SKM-1 treated with dmso at 0.1 percent for 144 hours (cell line): ENCODE measurements at regions not wholly inside any gene's neighbourhood (a gene's known extent, or its start where the extent isn't known, plus 50 kb on each side); places are given as distances from the start of the nearest gene placed in this dataset.

Experiments
- DNase-seq: peaks from one replicate; lab custom pipeline; 2025; ENCODE audit not compliant: unreplicated experiment; lab: John Stamatoyannopoulos, UW

GRCh38 chr4:41883988-41884734 is 51.1 kb upstream of the TMEM33 start:
- no peak for DNase-seq

DNA sequence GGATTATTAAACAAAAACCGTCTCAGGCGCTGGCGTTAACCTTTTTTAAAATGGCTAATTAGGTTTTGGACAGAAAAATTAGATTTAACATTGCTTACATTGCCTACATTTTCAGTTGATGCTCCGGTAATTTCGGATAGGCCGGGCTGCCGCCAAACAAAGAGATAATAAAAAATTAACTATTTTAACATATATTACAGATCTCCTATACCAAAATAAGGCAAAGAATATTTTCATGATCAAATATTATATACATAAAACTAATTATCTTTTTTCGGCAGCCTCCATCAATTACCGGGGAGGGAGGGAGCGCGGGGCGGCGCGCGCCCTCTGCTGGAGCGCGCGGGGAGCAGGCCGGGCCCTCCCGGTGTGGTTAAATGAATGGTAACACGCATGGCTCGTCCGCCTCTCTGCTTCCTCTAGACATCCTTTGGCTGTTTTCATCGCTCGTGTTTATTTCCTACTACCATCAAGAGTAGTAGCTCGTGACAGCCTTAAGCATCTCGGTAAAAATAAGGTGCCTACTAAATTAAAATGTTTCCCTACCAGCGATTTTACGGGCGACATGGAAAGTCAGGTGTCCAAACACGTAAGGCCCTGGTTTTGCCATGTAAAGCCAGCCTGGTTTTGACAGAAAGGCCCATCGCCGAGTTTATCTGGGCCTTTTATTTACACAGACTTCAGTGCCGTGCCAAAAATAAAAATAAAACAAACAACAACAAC is 52.4 kb upstream of the TMEM33 start:
- peak; percentile 41 for DNase-seq

DNA sequence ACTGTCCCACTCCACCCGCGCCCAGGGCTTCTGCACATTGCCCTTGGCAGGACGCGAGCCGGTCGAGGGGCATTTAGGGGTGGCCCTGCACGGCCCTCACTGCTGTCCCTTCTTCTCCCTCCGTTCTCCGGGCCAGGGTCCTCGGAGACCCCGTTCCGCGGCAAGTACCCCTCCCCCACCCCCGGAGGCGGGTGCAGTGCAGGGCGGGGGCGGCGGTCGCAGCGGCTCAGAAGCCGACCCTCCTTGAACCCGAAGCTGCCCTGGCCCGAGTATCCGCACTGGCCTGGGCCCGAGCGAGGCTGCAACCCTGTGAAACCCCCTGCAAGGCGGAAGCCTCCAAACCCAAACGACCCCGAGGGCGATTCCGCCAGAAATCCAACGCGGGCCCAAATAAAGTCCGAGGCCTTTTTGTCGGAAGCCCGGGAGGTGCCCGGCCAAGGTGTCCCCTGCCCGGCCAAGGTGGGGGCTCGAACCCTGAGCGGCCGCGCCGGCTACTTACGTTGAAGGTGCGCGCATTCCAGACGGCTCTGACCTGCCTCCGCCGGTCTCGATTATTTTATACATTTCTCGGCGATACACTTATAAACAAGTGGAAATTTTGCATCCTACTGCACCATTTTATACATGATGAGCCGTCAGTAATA is 53.1 kb upstream of the TMEM33 start:
- no peak for DNase-seq

DNA sequence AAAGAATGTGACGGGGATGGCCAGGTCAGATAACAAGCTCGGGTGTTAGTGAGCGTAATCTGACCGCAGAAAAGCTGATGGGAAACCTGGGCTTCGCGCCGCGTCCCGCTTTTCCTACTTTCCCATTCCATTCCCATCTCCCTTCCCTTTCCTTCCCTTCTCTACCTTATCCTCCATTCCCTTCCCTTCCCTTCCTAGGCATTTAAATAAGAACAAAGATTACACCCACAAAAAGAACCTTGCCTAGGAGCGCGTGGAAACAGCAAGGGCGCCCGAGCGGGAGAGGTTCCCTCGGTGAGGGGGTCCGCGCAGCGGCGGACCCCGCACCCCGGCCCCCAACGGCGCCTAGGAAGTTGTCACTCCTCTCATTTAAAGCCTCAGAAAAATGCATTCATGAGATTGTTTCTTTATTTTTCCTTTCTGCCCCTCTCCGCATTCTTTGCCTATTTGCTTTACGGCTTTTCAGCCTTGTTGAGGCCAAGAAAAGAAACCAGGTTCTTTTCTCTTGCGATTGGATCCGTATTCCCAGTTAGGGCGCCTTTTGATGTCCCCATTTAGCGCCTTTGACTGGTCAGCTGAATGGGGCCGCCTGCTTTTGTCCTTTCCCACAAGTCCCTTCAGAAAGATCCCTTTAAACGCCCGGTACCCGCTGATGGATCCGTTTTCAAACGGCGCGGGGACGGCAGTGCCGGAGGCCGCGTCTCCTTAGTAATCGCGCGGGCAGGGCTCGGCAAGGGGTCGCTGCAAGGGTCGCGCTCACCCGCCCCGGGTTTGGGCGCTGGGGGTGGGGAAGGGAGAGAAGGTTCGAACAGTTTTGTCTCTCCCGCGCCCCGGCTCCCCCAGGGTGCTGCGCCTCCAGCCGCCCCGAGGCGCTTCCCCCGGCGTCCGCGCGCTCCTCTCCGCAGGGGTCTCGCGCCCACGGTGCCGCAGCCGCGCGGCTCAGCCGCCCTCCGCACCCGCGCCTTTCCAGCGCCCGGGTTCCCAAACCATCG is 54.1 kb upstream of the TMEM33 start:
- no peak for DNase-seq

DNA sequence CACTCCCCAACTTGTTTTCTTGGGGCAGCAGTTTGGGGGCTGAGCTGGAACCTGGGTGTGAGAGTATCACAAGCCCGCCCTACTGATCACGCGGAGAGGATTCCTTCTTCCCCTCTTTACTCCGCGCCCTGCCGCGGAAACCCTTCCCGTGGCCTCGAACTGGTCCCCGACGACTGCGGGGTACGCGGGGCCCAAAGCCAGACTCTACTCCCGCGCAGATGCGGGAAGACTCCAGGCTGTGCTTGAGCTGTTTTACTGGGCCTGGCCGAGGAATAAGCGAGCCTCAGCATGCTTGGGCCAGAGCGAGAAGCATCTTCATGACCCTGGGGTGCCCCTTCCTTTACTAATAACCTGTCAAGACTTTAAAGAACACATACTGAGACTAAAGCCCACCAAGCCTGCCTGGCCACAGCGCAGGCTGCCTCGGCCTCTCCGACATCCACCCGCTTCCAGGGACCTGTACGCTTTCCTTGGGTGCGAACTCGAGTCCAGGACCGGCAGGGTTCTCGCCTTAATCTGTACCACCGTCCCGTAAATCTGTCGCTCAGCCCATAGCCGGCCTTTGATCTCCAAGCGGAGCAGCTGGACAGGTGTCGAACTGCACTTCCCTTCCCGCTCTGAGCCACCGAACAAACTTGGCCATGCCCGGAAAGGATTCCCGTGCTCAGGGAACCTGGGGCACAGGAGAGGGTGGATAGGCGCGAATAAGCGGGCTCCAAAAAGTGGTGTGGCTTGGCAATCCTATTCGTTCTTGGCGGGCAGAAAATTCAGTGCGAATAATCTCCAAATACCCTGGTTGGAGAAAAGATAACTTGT is 55.0 kb upstream of the TMEM33 start:
- DNase-seq: no peak

DNA sequence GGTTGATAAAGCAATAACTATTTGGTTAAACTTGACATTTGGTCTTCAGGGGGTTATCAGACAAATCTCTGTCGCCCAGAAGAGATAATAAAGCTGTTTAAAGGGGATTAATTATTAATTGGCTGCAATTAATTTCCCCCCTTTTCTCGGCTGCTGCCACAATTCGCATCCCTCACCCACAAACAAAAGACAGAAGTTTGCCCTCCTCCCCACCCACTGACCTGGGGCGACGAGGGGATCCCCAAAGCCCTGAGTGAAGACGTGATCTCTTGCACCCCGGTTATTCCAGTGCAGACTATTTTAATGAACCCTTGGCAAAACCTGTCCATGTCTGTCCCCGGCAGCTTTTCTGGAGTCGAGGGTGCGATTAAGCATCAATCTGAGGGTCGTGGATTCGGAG is 55.7 kb upstream of the TMEM33 start:
- no peak for DNase-seq

DNA sequence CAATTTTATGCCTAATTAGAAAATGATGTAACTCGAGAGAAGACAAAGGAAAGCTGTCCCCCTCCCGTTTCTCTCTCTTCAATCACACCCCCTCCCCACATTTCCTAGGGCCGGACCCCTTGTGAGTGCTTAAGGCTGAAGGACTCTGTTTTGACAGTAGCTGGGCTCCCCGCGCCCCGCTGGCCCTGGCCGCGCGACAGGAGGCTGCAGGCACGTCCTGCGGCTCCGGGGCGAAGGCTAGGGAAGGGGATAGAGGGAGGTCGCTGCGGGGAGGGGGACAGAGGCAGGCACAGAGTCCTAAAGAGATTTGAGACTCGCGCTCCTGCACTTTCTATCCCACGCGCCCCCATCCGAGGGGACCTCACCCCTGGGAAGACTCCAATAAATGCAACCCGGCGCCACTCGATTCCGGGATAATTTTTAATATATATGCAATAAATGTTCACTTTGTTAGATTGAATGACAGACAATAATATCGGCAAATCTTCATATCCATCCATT is 56.2 kb upstream of the TMEM33 start:
- no peak for DNase-seq

GRCh38 chr4:41878170-41878969 is 56.9 kb upstream of the TMEM33 start:
- no peak for DNase-seq

DNA sequence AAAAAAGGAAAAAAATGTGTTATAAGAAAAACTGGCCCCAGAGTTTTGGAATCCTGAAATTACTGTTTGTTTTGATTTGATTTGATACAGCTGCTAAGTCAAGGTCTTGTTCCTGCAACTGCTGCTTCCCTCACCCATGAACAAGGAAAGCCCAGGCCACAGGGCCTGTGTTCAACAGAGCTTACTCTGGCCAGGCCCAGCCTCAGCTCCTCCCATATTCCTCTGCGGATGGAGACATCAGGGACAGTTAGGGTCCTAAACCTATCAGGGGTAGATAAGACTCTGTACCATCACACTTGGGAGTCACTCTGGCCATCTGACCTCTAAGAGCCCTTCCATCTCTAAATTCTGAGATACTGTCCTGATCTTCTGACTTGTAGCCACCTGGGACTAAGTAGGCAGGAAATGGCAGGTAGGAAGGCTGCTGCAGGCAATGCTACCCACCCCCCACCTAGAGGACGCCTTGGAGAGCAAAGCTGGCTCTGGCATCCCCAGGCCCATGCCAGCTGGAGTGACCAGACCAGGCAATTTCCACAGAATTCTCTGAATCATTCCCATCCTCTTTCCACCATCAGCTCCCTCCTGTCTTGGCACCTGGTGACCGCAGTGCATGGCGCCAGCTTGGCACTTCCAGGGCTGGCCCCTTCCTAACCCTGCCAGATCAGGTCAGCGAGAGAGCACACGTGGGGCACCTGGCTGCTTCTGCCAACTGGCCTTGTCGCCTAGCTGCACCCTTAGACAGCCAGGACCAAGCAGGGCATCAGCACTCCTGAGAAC is 58.0 kb upstream of the TMEM33 start:
- no peak for DNase-seq

DNA sequence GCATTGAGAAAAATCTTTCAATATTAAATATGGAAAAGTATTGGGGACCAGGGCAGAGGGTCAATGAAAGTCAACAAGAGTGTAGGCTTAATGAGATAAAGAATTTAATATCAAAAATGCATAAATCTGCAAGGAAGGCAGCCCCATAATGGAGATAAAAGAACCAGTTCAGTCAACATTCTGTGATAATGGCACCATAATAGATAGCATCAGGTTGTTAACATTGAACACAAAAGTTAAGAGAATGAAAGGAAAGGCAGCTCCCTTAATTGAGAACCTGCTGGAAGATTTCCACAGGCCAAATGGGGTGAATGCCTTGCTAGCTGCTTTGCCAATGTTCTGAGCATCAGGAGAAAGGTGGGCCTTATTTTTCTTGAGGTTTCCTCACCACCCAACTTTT is 60.4 kb upstream of the TMEM33 start:
- DNase-seq: no peak

GRCh38 chr4:41874398-41874797 is 60.8 kb upstream of the TMEM33 start:
- no peak for DNase-seq

DNA sequence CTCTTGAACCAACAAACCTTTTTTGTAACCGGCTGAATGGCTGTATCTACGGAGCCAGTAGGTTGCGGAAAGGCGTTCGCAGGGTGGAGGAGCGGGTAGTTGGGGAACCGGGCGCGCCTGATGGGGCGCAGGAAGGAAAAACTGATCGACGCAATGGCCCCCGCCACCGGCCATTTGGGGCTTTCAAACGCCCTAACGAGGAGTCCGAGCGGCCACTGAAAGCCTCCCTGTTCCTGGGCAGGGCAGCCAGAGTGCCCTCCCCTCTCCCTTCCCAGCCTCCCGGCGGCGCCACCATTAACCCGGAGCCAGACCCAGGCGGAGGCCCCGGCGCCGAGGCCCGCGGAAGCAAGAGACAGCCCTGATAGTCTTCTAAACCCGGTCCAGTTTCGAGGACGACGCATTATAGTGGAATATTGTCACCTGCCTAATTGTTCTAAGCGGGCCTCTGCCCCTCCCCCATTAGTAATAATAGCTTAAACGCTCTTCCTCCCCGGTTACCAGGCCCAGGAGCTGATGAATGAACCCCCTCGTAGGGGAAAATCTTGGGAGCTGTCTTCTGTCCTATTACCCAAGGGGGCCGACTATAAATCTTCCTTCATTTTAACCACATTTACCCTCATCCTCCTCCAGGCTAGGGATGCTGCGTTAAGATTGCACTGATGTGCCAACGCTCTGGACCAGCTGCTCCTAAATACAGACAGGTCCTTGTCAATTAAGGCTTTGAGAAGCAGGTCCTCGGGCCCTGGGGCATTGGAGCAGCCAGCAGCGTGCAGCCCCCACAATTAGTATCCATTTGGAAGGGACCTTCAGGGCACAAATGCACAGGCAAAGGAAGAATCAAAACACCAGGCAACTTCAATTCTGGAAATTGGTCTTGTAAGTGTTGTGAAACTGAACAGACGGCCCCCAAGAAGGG is 61.6 kb upstream of the TMEM33 start:
- DNase-seq: no peak

- DNase-seq: no peak
Measured at GRCh38 chr4:41870035-41870434, 65.2 kb upstream of the TMEM33 start.

DNA sequence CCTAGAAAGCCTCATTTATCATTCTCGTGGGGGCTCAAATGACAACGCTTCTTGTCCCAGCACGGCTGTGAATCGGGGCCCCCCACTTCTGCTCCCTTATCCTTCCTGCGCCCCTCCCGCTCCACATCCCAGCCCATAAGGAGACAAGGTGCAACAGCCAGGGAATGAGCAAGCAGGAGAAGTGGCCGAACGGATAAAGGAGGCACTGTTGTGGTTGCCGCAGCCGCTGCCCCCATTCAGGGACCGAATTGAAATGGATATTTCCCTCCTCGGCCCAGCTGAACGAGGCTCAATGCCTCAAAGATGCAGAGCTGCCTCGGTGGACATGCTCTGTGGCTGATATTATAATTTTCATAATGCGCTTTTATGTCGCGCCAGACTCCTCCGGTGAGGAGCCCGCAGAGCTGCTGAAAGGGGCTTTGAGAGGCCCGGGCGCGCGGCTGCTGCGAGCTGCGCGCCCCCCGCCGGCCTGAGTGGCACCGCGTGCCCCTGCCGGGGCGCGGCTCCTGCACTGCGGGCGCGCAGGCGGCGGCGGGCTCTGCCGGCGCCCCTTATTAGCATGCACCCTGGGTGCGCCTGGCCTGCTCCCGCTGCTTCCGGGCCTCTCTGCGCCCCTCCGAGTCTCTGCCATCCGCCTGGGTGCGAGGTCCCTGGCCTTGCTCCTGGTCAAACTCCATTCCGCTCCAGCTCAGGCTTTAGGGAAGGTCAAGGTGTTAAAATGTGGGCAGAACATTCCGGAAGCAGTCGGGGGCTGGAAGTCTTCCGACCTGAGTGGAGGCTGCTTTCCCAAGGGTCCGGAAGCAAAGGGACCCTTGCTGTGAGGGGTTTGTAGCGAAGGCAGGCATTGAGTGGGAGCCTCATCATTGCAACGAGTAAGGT is 68.2 kb upstream of the TMEM33 start:
- no peak for DNase-seq

DNA sequence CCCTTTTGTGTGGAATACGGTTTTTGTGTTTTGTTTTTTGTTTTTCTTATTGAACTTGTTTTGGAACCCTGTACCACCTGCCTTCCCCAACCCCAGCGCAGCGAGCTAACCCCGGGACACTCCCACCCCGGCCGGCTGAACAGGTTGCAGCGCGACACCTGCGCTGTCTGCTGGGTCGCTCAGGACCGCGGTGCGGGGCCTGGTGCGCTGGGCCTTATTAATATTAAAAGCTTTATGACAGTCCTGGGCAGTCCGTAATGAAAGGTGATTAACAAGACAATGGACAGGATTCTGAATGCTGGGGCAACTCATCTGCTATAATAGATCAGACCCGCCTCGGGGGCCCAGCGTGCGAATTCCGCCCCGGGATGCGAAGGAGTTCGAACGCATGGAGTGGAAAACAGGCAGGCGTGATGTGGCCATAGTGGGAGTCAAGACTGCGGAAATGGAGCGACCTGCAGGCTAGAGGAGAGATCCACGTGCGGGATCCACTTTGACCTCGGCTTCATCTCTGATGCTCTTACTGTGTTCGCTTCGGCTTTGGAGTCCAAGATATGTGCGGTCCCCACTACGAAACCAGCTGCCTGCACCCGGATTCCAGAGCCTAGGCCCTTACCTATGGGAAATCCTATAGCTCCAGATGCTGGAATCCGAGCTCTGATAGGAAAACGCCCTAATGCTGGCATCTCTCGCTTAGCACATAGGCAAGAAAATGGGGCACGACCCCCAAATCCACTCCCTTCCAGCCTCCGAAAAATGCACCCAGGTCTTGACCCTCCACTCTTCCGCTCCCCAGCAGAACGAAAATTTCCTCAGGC is 69.0 kb upstream of the TMEM33 start:
- no peak for DNase-seq
